Stimulated activated naive B cell treated with anti-CD40 and anti-IgM and Interleukin-4, amounts not matched to agents 10 μg/mL and 1 μg/mL and 100 μg/mL, for 72 hours (primary cell): ENCODE measurements at regions not wholly inside any gene's neighbourhood (a gene's known extent, or its start where the extent isn't known, plus 50 kb on each side); places are given as distances from the start of the nearest gene placed in this dataset.

Experiments
- ATAC-seq, 2 donors: fragments of 150-1000 bp; cut with Tn5 transposase; replicated peaks; 2 replicates each; pipeline ENCODE4 v1.10.0; 2021; ENCODE audit warnings: moderate library complexity in 1 of 2
- DNase-seq: peaks from one replicate; pipeline ENCODE4 v3.0.0; 2021
- H3K27ac Mint-ChIP-seq: one replicate; pipeline ENCODE4 v1.8.0; 2022; ENCODE audit warnings: mild to moderate bottlenecking, mixed read lengths
- H3K27me3 Mint-ChIP-seq, 2 donors: one replicate each; pipeline ENCODE4 v1.8.0; 2022; ENCODE audit warnings: mixed read lengths in 2 of 2
- H3K36me3 Mint-ChIP-seq, 2 donors: one replicate each; pipeline ENCODE4 v1.8.0; 2022; ENCODE audit warnings: mixed read lengths in 2 of 2, mild to moderate bottlenecking in 1 of 2
- H3K4me1 Mint-ChIP-seq, 2 donors: one replicate each; pipeline ENCODE4 v1.8.0; 2022; ENCODE audit warnings: mixed read lengths in 2 of 2, mild to moderate bottlenecking in 1 of 2
- H3K4me3 Mint-ChIP-seq, 2 donors: one replicate each; pipeline ENCODE4 v1.8.0; 2022; ENCODE audit warnings: mild to moderate bottlenecking in 2 of 2, mixed read lengths in 2 of 2, moderate library complexity in 1 of 2
- H3K9me3 Mint-ChIP-seq, 2 donors: one replicate each; pipeline ENCODE4 v1.8.0; 2022; ENCODE audit warnings: mixed read lengths in 2 of 2, mild to moderate bottlenecking in 1 of 2

DNA sequence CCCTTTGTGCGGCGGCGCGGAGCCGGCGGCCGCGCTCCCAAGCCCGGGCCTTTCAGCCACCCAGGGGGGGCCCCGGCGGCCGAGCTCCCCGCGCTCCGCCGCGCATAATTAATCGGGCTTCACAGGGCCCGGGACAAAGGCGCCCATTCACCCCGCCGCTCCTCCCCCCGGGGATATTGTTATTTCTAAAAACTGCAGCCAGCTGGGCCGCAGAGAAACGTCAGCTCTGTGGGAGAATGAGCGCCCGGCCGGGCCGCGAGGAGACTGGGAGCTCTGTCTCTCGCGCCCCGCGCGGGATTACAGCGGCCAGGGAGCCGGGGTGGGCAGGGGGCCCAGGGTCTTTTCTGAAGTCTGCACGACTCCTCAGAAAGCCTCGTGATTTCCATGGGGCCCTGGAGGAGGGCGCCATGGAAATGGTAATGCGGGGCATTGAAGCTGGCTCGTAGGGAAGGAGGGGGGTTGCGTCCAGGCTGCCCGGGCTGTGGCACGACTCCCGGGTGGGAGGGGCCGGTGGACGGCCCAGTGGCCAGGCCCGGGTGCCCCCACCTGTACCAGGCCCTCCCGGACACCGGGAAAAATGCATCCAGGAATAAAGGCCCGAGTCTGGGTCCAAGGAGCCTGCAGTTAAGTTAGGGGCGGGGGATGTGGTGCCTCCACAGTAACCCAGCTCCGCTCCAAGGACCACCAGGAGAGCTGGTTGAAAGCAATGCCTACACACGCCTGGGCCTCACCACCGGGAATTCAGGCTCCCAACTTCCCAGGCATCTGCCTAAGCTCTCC, 125.3 kb downstream of the ZFP36L2 start:
- H3K36me3 Mint-ChIP-seq, result no peaks in the 10 kb centered on the region
- peaks cover 0 to 8% of the 10 kb centered on the region in 2 donors for H3K9me3 Mint-ChIP-seq
- H3K27ac Mint-ChIP-seq, result no peak overlapping the region
- ATAC-seq, result peak; percentile 29 to 47
- peaks cover 0 to 4% of the 10 kb centered on the region in 2 donors for H3K27me3 Mint-ChIP-seq
- peaks cover 30 to 37% of the 10 kb centered on the region in 2 donors for H3K4me1 Mint-ChIP-seq
- DNase-seq, result no peak
- peak overlapping the region in 1 of 2 donors; percentile 65 for H3K4me3 Mint-ChIP-seq

GRCh38 chr2:43100362-43100882, 126.0 kb downstream of the ZFP36L2 start:
- H3K27ac Mint-ChIP-seq, result no peak overlapping the region
- H3K27me3 Mint-ChIP-seq, result peaks cover 0 to 4% of the 10 kb centered on the region in 2 donors
- DNase-seq (no peak), ATAC-seq (no peak)
- H3K4me3 Mint-ChIP-seq, result peak overlapping the region in 1 of 2 donors; percentile 65
- H3K4me1 Mint-ChIP-seq, result peaks cover 25 to 30% of the 10 kb centered on the region in 2 donors
- H3K36me3 Mint-ChIP-seq, result no peaks in the 10 kb centered on the region
- peaks cover 0 to 9% of the 10 kb centered on the region in 2 donors for H3K9me3 Mint-ChIP-seq

DNA sequence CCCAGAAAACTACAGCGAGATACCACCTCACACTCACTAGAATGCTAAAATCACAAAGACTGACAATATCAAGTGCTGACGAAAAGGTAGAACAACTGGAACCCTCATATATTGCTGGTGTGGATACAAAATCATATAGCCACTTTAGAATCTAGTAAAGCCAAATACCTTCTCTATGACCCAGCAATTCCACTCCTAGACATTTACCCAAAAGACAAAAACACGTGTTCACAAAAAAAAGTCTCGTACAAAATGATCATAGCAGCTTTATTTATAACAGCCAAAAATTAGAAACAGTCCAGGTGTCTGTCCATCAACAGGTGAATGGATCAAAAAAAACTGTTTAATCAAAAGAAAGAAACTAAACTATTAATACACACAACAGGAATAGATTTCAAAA, 126.6 kb downstream of the ZFP36L2 start:
- DNase-seq, result no peak
- peaks cover 0 to 9% of the 10 kb centered on the region in 2 donors for H3K9me3 Mint-ChIP-seq
- H3K4me3 Mint-ChIP-seq, result no peak overlapping the region
- no peaks in the 10 kb centered on the region for H3K36me3 Mint-ChIP-seq
- no peak overlapping the region for H3K27ac Mint-ChIP-seq
- peaks cover 20 to 24% of the 10 kb centered on the region in 2 donors for H3K4me1 Mint-ChIP-seq
- peaks cover 0 to 4% of the 10 kb centered on the region in 2 donors for H3K27me3 Mint-ChIP-seq
- ATAC-seq, result no peak

- no peak overlapping the region for H3K4me3 Mint-ChIP-seq
These were observed 127.9 kb downstream of the ZFP36L2 start for GRCh38 chr2:43098539-43098938.

GRCh38 chr2:43097644-43098408, 128.6 kb downstream of the ZFP36L2 start:
- Mint-ChIP-seq H3K27ac (peak overlapping the region; percentile 47), H3K27me3 (peaks cover 0 to 4% of the 10 kb centered on the region in 2 donors), H3K4me1 (peaks cover 15 to 17% of the 10 kb centered on the region in 2 donors), H3K4me3 (no peak overlapping the region), H3K36me3 (no peaks in the 10 kb centered on the region), H3K9me3 (peaks cover 0 to 4% of the 10 kb centered on the region in 2 donors)
- ATAC-seq (peak; percentile 57 to 63), DNase-seq (no peak)

More at GRCh38 chr2:43098539-43098938, 127.9 kb downstream of the ZFP36L2 start:
- peaks cover 0 to 4% of the 10 kb centered on the region in 2 donors for H3K9me3 Mint-ChIP-seq
- H3K27ac Mint-ChIP-seq, result no peak overlapping the region
- DNase-seq (no peak), ATAC-seq (no peak)
- H3K27me3 Mint-ChIP-seq, result peaks cover 0 to 4% of the 10 kb centered on the region in 2 donors
- no peaks in the 10 kb centered on the region for H3K36me3 Mint-ChIP-seq
- H3K4me1 Mint-ChIP-seq, result peaks cover 15 to 17% of the 10 kb centered on the region in 2 donors

GRCh38 chr2:43095533-43096295, 130.7 kb downstream of the ZFP36L2 start:
- ATAC-seq (no peak), DNase-seq (no peak)
- peaks cover 15 to 17% of the 10 kb centered on the region in 2 donors for H3K4me1 Mint-ChIP-seq
- no peak overlapping the region for H3K27ac Mint-ChIP-seq
- no peak overlapping the region for H3K4me3 Mint-ChIP-seq
- H3K36me3 Mint-ChIP-seq, result peaks cover 3% of the 10 kb centered on the region in 2 donors
- H3K27me3 Mint-ChIP-seq, result peaks cover 0 to 4% of the 10 kb centered on the region in 2 donors
- H3K9me3 Mint-ChIP-seq, result peaks cover 2 to 7% of the 10 kb centered on the region in 2 donors

DNA sequence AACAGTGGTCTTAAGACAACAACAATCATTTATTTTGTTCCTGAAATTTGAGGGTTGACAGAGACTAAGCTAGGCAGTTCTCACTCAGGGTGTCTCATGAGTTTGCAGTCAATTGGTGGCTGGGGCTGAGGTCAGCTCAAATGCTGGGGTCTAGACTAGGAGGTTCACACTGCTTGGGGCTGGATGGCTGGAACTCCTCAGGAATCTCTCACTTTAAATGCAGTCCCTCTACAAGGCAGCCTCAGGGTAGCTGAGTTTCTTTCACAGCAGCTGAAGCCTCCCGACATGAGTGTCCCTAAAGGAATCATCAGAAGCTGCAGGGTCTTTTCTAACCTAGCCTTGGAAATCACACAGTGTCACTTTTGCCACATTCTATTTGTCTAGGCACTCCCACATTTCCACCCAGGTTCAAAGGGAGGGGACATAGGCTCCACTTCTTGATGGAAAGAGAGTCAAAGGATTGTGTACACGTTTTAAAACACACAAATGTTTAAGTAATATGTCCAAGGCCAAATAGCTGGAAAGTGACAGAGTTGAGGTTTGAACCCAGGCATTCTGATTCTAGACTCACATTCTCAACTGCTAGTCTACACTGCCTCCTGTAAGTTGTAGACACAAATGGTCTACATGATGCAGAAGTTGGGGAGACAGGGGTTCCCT, 133.8 kb downstream of the ZFP36L2 start:
- ATAC-seq (no peak), DNase-seq (no peak)
- Mint-ChIP-seq H3K27ac (no peak overlapping the region), H3K9me3 (peaks cover 7 to 9% of the 10 kb centered on the region in 2 donors), H3K4me1 (peaks cover 6 to 8% of the 10 kb centered on the region in 2 donors), H3K27me3 (peaks cover 0 to 1% of the 10 kb centered on the region in 2 donors), H3K4me3 (no peak overlapping the region), H3K36me3 (peaks cover 5% of the 10 kb centered on the region in 2 donors)

GRCh38 chr2:43090317-43090716, 136.1 kb downstream of the ZFP36L2 start:
- no peak for ATAC-seq
- Mint-ChIP-seq H3K27ac (no peak overlapping the region), H3K4me3 (no peak overlapping the region), H3K36me3 (peaks cover 5% of the 10 kb centered on the region in 2 donors), H3K4me1 (peaks cover 1 to 5% of the 10 kb centered on the region in 2 donors), H3K27me3 (no peaks in the 10 kb centered on the region), H3K9me3 (peaks cover 5 to 7% of the 10 kb centered on the region in 2 donors)
- no peak for DNase-seq

DNA sequence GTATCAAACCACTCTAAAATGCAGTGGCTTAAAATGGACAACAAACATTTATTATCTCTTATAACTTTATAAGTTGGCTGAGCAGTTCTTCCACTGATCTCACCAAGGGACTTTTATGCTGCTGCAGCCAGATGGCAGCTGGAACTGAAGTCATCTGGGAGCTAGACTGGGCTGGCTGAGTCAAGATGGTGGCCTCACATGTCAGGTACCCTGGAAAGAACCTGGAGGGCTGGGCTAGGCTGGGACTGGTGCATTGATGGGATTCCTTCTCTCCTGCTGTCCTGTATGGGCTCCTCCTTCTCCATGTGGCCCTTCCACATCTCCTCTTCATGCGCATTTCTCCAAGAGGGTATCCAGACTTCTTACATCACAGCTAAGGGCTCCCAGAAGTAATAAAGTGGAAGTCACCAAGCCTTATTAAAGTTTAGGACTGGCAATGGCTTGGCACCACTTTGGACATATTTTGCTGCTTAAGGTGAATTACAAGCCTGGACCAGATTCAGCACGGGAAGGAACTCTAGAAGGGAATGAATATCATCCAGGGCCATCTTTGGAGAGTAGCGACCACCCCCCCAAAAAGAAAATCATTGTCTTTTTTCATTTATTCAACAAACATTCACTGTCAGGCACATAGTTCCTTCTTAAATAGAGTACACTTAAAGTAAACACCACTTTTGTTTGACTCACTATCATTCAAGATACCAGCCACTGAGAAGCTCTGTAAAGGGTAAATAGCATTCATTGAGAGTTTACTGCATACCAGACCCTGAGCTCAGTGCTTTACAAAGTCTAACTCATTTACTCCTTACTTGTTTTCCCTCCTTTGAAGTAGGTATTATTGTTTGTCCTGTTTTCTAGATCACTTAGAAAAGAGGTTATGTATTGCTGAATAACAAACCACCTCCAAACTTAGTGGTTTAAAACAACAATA, 138.0 kb downstream of the ZFP36L2 start:
- H3K4me3 Mint-ChIP-seq, result no peak overlapping the region
- peaks cover 2 to 6% of the 10 kb centered on the region in 2 donors for H3K4me1 Mint-ChIP-seq
- no peaks in the 10 kb centered on the region for H3K27me3 Mint-ChIP-seq
- H3K27ac Mint-ChIP-seq, result no peak overlapping the region
- ATAC-seq (no peak), DNase-seq (no peak)
- H3K36me3 Mint-ChIP-seq, result peaks cover 5% of the 10 kb centered on the region in 2 donors
- peaks cover 5 to 7% of the 10 kb centered on the region in 2 donors for H3K9me3 Mint-ChIP-seq

- Mint-ChIP-seq H3K27ac (no peak overlapping the region), H3K27me3 (no peaks in the 10 kb centered on the region), H3K9me3 (peaks cover 5 to 7% of the 10 kb centered on the region in 2 donors)
These were observed 139.0 kb downstream of the ZFP36L2 start for GRCh38 chr2:43087413-43087812.

DNA sequence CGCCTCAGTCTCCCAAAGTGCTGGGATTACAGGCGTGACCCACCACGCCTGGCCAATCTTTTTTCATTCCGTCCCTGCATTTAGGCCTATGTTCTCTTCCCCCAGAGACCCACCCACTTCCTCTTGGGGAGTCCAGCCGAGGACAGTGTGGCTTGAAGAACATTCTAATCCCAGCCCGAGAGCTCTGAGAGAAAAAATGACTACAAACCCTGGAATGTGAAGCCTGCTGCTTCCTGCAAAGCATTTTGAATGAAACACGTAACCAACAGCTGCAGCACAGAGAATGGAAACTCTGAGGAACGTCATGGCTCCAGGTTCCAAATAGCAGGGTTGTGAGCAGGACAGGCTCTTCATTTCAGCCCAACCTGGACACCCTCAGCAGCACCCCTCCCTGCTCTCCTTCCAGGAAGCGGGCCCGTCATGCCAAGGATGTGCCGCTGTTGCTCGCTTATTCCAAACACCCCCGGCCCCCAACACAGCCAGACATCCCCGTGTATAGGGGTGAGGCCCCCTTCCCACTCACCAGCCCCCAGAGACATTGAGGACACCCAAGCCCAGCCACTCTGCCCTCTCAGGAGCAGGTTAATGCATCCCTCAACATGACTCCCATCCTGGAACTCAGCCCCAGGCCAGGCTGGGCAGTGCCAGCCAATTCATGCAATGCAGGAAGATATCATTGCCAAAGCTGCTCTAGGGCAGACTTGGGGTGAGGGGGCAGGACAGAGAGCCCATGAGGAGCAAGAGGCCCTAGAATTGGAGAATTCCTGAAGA, 139.8 kb downstream of the ZFP36L2 start:
- peaks cover 5 to 7% of the 10 kb centered on the region in 2 donors for H3K9me3 Mint-ChIP-seq
- H3K4me3 Mint-ChIP-seq, result no peak overlapping the region
- peaks cover 4 to 6% of the 10 kb centered on the region in 2 donors for H3K4me1 Mint-ChIP-seq
- H3K27ac Mint-ChIP-seq, result no peak overlapping the region
- peaks cover 5% of the 10 kb centered on the region in 2 donors for H3K36me3 Mint-ChIP-seq
- DNase-seq (no peak), ATAC-seq (no peak)
- no peaks in the 10 kb centered on the region for H3K27me3 Mint-ChIP-seq

More at GRCh38 chr2:43087413-43087812, 139.0 kb downstream of the ZFP36L2 start:
- peaks cover 2 to 6% of the 10 kb centered on the region in 2 donors for H3K4me1 Mint-ChIP-seq
- no peak for DNase-seq
- no peak for ATAC-seq
- H3K4me3 Mint-ChIP-seq, result no peak overlapping the region
- H3K36me3 Mint-ChIP-seq, result peaks cover 5% of the 10 kb centered on the region in 2 donors

- Mint-ChIP-seq H3K9me3 (peaks cover 4 to 7% of the 10 kb centered on the region in 2 donors), H3K4me3 (no peak overlapping the region), H3K27me3 (no peaks in the 10 kb centered on the region), H3K36me3 (peaks cover 4% of the 10 kb centered on the region in 2 donors), H3K4me1 (peaks cover 4 to 6% of the 10 kb centered on the region in 2 donors), H3K27ac (peak overlapping the region; percentile 47)
- ATAC-seq (no peak), DNase-seq (no peak)
These were observed 140.5 kb downstream of the ZFP36L2 start for GRCh38 chr2:43085929-43086328.
